H9 (cell line): ENCODE measurements at regions not wholly inside any gene's neighbourhood (a gene's known extent, or its start where the extent isn't known, plus 50 kb on each side); places are given as distances from the start of the nearest gene placed in this dataset.

Source experiments
- DNase-seq: peaks from one replicate; pipeline ENCODE4 v3.0.0-alpha.2; 2017
- H2AFZ ChIP-seq: one replicate; pipeline ENCODE4 v1.6.1; 2013; ENCODE audit warnings: mild to moderate bottlenecking, low read length, control low read depth, moderate library complexity
- H2AK5ac ChIP-seq: 2 replicates; pipeline ENCODE4 v1.6.1; 2013; ENCODE audit warnings: low read length, control low read depth, mixed read lengths; ENCODE audit not compliant: insufficient read length
- H2BK120ac ChIP-seq: one replicate; pipeline ENCODE4 v1.6.1; 2013; ENCODE audit warnings: low read depth, mild to moderate bottlenecking, low read length, control low read depth, inconsistent platforms; ENCODE audit not compliant: poor library complexity, severe bottlenecking
- H2BK12ac ChIP-seq: 2 replicates; pipeline ENCODE4 v1.6.1; 2013; ENCODE audit warnings: low read length, control low read depth, mixed read lengths, low read depth; ENCODE audit not compliant: insufficient read length
- H2BK15ac ChIP-seq: 2 replicates; pipeline ENCODE4 v1.6.1; 2013; ENCODE audit warnings: low read depth, low read length, control low read depth
- H2BK20ac ChIP-seq: one replicate; pipeline ENCODE4 v1.6.1; 2013; ENCODE audit warnings: low read depth, mild to moderate bottlenecking, low read length, control low read depth, inconsistent platforms; ENCODE audit not compliant: poor library complexity, severe bottlenecking
- H2BK5ac ChIP-seq: 2 replicates; pipeline ENCODE4 v1.6.1; 2013; ENCODE audit warnings: low read length, control low read depth, mixed read lengths; ENCODE audit not compliant: insufficient read length
- H3K14ac ChIP-seq: 2 replicates; pipeline ENCODE4 v1.6.1; 2013; ENCODE audit warnings: low read length, control low read depth; ENCODE audit not compliant: insufficient read depth
- H3K18ac ChIP-seq: 2 replicates; pipeline ENCODE4 v1.6.1; 2013; ENCODE audit warnings: low read depth, mild to moderate bottlenecking, mixed read lengths, low read length, control low read depth; ENCODE audit not compliant: insufficient read length
- H3K23ac ChIP-seq: 2 replicates; pipeline ENCODE4 v1.6.1; 2013; ENCODE audit warnings: low read length, control low read depth, mixed read lengths, low read depth; ENCODE audit not compliant: insufficient read length
- H3K23me2 ChIP-seq: 2 replicates; pipeline ENCODE4 v1.6.1; 2013; ENCODE audit warnings: low read depth, mild to moderate bottlenecking, mixed read lengths, low read length, control low read depth; ENCODE audit not compliant: insufficient read length, poor library complexity, severe bottlenecking
- H3K27ac ChIP-seq: 2 replicates; pipeline ENCODE4 v1.5.1; 2013; ENCODE audit warnings: low read length, control low read depth, mixed read lengths, low read depth; ENCODE audit not compliant: insufficient read length
- H3K27me3 ChIP-seq: 2 replicates; pipeline ENCODE4 v1.6.1; 2013; ENCODE audit warnings: low read length, control low read depth, inconsistent platforms; ENCODE audit not compliant: insufficient read depth
- H3K4ac ChIP-seq: 2 replicates; pipeline ENCODE4 v1.6.1; 2013; ENCODE audit warnings: low read depth, mild to moderate bottlenecking, control low read depth, inconsistent platforms, low read length, moderate library complexity
- H3K4me1 ChIP-seq: 2 replicates; pipeline ENCODE4 v1.6.1; 2013; ENCODE audit warnings: low read length, control low read depth, inconsistent platforms; ENCODE audit not compliant: insufficient read depth
- H3K4me2 ChIP-seq: 2 replicates; pipeline ENCODE4 v1.6.1; 2013; ENCODE audit warnings: low read length, control low read depth, mixed read lengths; ENCODE audit not compliant: insufficient read length, insufficient read depth
- H3K56ac ChIP-seq: 2 replicates; pipeline ENCODE4 v1.6.1; 2013; ENCODE audit warnings: low read depth, mild to moderate bottlenecking, mixed read lengths, low read length, control low read depth; ENCODE audit not compliant: insufficient read length
- H3K79me1 ChIP-seq: 2 replicates; pipeline ENCODE4 v1.6.1; 2013; ENCODE audit warnings: low read depth, mild to moderate bottlenecking, moderate library complexity, low read length, control low read depth, inconsistent platforms; ENCODE audit not compliant: insufficient read depth, poor library complexity, severe bottlenecking
- H3K79me2 ChIP-seq: 2 replicates; pipeline ENCODE4 v1.6.1; 2013; ENCODE audit warnings: low read length, control low read depth, inconsistent platforms; ENCODE audit not compliant: insufficient read depth
- H3K9ac ChIP-seq: 2 replicates; pipeline ENCODE4 v1.6.1; 2013; ENCODE audit warnings: low read length, control low read depth, mixed read lengths; ENCODE audit not compliant: insufficient read length; ENCODE audit errors: extremely low read depth
- H3K9me3 ChIP-seq: one replicate; pipeline ENCODE4 v1.6.1; 2013; ENCODE audit warnings: low read depth, low read length, inconsistent platforms; ENCODE audit not compliant: control insufficient read depth
- H3T11ph ChIP-seq: one replicate; pipeline ENCODE4 v1.6.1; 2013; ENCODE audit warnings: mild to moderate bottlenecking, low read length, control low read depth, inconsistent platforms
- H4K20me1 ChIP-seq: one replicate; pipeline ENCODE4 v1.6.1; 2013; ENCODE audit not compliant: control insufficient read depth, insufficient read length, insufficient read depth
- H4K5ac ChIP-seq: 2 replicates; pipeline ENCODE4 v1.6.1; 2013; ENCODE audit warnings: low read depth, mild to moderate bottlenecking, mixed read lengths, low read length, control low read depth; ENCODE audit not compliant: insufficient read length
- H4K8ac ChIP-seq: replicated peaks from 2 replicates; pipeline ENCODE4 v1.6.1; 2013; ENCODE audit warnings: low read length, control low read depth, mixed read lengths, low read depth; ENCODE audit not compliant: insufficient read length
- H4K91ac ChIP-seq: 2 replicates; pipeline ENCODE4 v1.6.1; 2013; ENCODE audit warnings: low read depth, mild to moderate bottlenecking, moderate library complexity, mixed read lengths, low read length, control low read depth; ENCODE audit not compliant: insufficient read length
- H3K27ac Mint-ChIP-seq, 3 experiments: 2 replicates in 2 of 3; 3 replicates in 1 of 3; pipeline ENCODE4 v1.8.0; 2020 to 2021; ENCODE audit warnings: mixed read lengths in 3 of 3, mild to moderate bottlenecking in 1 of 3, moderate library complexity in 1 of 3
- H3K27me3 Mint-ChIP-seq: 2 replicates; pipeline ENCODE4 v1.8.0; 2021; ENCODE audit warnings: low read depth, mild to moderate bottlenecking, moderate library complexity, mixed read lengths
- H3K36me3 Mint-ChIP-seq, 3 experiments: 2 replicates in 2 of 3; 3 replicates in 1 of 3; pipeline ENCODE4 v1.8.0; 2020 to 2021; ENCODE audit warnings: low read depth in 3 of 3, mixed read lengths in 3 of 3; ENCODE audit not compliant: insufficient read depth in 1 of 3
- H3K4me1 Mint-ChIP-seq, 2 experiments: 2 replicates each; pipeline ENCODE4 v1.8.0; 2020; ENCODE audit warnings: mixed read lengths in 2 of 2
- H3K4me3 Mint-ChIP-seq, 2 experiments: 2 replicates in 1 of 2; 3 replicates in 1 of 2; pipeline ENCODE4 v1.8.0; 2020 to 2021; ENCODE audit warnings: mild to moderate bottlenecking in 2 of 2, mixed read lengths in 2 of 2, moderate library complexity in 1 of 2
- H3K9me3 Mint-ChIP-seq, 2 experiments: 2 replicates in 1 of 2; 3 replicates in 1 of 2; pipeline ENCODE4 v1.8.0; 2020; ENCODE audit warnings: mild to moderate bottlenecking in 2 of 2, mixed read lengths in 2 of 2, moderate library complexity in 1 of 2
- CTCF ChIP-seq: fragments of 200-600 bp; sonication (generic); conservative IDR thresholded peaks from 3 replicates; pipeline ENCODE4 v1.8.0; 2021; ENCODE audit warnings: antibody characterized with exemption, mild to moderate bottlenecking
- WGBS: extraction: QIAGEN DNeasy Blood & Tissue Kit; methylation state at CpG from one replicate; pipeline ENCODE4 v1.1.7; 2013; ENCODE audit warnings: missing lambda C conversion rate, low lambda C conversion rate, mixed read lengths; ENCODE audit not compliant: insufficient read length; ENCODE audit errors: extremely low coverage; 5-methylcytosine and 5-hydroxymethylcytosine counted together

DNA sequence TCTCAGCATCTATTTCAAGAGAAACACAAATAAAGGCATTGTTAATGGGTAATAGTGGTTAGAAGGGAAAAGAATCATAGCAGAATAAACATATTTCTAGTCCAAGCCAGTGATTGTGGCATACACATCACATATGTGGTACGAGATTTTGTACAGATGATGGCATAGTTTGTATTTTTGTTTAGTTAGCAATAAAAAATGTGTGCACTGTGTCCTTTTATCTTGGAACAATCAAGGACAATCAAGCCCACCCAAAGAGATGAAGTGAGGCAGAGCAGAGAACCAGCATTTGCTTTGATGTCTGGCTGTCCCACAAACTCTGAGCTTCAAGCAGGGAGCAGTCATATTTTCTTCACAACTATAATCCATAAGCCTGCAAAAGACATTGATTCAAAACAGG lies 256.5 kb upstream of the CHD6 start:
- Histone ChIP-seq H3K79me2 (no peaks in the 10 kb centered on the region), H4K91ac (no peak overlapping the region), H3K9me3 (no peaks in the 10 kb centered on the region), H3K23ac (no peak overlapping the region), H2BK20ac (no peak overlapping the region), H3K14ac (no peak overlapping the region), H3K4me2 (no peak overlapping the region), H3T11ph (no peak overlapping the region), H4K8ac (no peak overlapping the region), H2BK5ac (no peak overlapping the region), H3K27ac (no peak overlapping the region), H2BK15ac (no peak overlapping the region), H3K79me1 (no peaks in the 10 kb centered on the region), H3K27me3 (no peaks in the 10 kb centered on the region), H4K5ac (no peak overlapping the region), H2AFZ (no peak overlapping the region), H3K18ac (no peak overlapping the region), H2BK120ac (no peak overlapping the region), H3K4me1 (no peaks in the 10 kb centered on the region), H3K4ac (no peak overlapping the region), H4K20me1 (no peaks in the 10 kb centered on the region), H3K9ac (no peak overlapping the region), H2AK5ac (no peak overlapping the region), H3K56ac (no peak overlapping the region), H3K23me2 (no peaks in the 10 kb centered on the region), H2BK12ac (no peak overlapping the region)
- no peak overlapping the region for H3K4me3 Mint-ChIP-seq
- peaks cover under 1 to 3% (median 1%) of the 10 kb centered on the region in 3 experiments; a peak in 4 of 7 replicates for H3K36me3 Mint-ChIP-seq
- TF ChIP-seq CTCF = no peak
- H3K27ac Mint-ChIP-seq = no peak overlapping the region
- peaks cover 7 to 8% of the 10 kb centered on the region in 2 experiments for H3K9me3 Mint-ChIP-seq
- no peaks in the 10 kb centered on the region; the same call in 1 of the 2 replicates for H3K27me3 Mint-ChIP-seq
- H3K4me1 Mint-ChIP-seq = peaks cover 6 to 14% of the 10 kb centered on the region in 2 experiments
- no CpG with 5 or more reads among the region's 1 CpG for WGBS
- no peak for DNase-seq
